GM12892 (cell line): ENCODE measurements at regions not wholly inside any gene's neighbourhood (a gene's known extent, or its start where the extent isn't known, plus 50 kb on each side); places are given as distances from the start of the nearest gene placed in this dataset.

Experiments used
- POLR2A ChIP-seq: IDR thresholded peaks from 2 replicates; pipeline ENCODE4 v1.6.1; 2011; ENCODE audit warnings: low read depth, low read length, control low read depth
- TAF1 ChIP-seq: IDR thresholded peaks from 2 replicates; pipeline ENCODE4 v1.6.1; 2011; ENCODE audit warnings: low read depth, mild to moderate bottlenecking, control low read depth, low read length, borderline replicate concordance

- TF ChIP-seq POLR2A (no peak), TAF1 (no peak)
These were observed 274.1 kb upstream of the EDNRB start for GRCh38 chr13:78192716-78193115.
